ENCODE measurements at regions not wholly inside any gene's neighbourhood (a gene's known extent, or its start where the extent isn't known, plus 50 kb on each side); places are given as distances from the start of the nearest gene placed in this dataset.

- in situ Hi-C loops (cut with MboI; ENCODE audit: low sequenced_read_pairs, unreplicated experiment), result no loop called here
- TF ChIP-seq, protein P1, sequence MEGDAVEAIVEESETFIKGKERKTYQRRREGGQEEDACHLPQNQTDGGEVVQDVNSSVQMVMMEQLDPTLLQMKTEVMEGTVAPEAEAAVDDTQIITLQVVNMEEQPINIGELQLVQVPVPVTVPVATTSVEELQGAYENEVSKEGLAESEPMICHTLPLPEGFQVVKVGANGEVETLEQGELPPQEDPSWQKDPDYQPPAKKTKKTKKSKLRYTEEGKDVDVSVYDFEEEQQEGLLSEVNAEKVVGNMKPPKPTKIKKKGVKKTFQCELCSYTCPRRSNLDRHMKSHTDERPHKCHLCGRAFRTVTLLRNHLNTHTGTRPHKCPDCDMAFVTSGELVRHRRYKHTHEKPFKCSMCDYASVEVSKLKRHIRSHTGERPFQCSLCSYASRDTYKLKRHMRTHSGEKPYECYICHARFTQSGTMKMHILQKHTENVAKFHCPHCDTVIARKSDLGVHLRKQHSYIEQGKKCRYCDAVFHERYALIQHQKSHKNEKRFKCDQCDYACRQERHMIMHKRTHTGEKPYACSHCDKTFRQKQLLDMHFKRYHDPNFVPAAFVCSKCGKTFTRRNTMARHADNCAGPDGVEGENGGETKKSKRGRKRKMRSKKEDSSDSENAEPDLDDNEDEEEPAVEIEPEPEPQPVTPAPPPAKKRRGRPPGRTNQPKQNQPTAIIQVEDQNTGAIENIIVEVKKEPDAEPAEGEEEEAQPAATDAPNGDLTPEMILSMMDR (IDR thresholded peaks at IDR 0.05; ENCODE audit: borderline replicate concordance, control extremely low read depth, extremely low read depth, insufficient read depth, missing control alignments), result no peak
These were observed 657.3 kb downstream of the EFNB2 start for GRCh38 chr13:105878119-105878700.

GRCh38 chr13:105874814-105875213 is 660.6 kb downstream of the EFNB2 start:
- no peak for DNase-seq (ENCODE audit: low spot score)
- in situ Hi-C loops (cut with MboI; ENCODE audit: low sequenced_read_pairs, unreplicated experiment), result no loop called here
- TF ChIP-seq, protein P1 (IDR thresholded peaks at IDR 0.05; ENCODE audit: borderline replicate concordance, control extremely low read depth, extremely low read depth, insufficient read depth, missing control alignments), result no peak

More at GRCh38 chr13:105878119-105878700, 657.3 kb downstream of the EFNB2 start:
- no peak for DNase-seq (ENCODE audit: low spot score)

GRCh38 chr13:105871768-105872167 is 663.7 kb downstream of the EFNB2 start:
- no peak for DNase-seq (ENCODE audit: low spot score)
- in situ Hi-C loops (cut with MboI; ENCODE audit: low sequenced_read_pairs, unreplicated experiment), result no loop called here
- TF ChIP-seq, protein P1 (IDR thresholded peaks at IDR 0.05; ENCODE audit: borderline replicate concordance, control extremely low read depth, extremely low read depth, insufficient read depth, missing control alignments), result no peak

DNA sequence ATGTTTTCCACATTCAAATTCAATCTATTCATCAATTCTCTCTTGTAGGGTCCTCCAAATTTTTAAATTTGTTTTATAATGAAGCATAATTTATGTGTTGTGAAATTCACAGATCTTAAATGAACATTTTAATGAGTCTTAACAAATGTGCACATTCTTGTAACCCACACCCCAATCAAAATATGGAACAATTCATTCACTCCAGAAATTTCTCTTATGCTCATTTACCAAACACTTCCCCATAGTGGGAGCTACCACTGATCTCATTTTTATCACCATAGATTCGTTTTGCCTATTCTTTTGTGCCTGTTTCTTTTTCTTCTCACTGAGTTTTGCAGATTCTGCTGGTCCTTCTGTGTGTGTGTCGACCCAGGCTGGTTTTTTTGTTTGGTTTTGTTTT is 664.1 kb downstream of the EFNB2 start:
- TF ChIP-seq, protein P1 (IDR thresholded peaks at IDR 0.05; ENCODE audit: borderline replicate concordance, control extremely low read depth, extremely low read depth, insufficient read depth, missing control alignments), result no peak
- DNase-seq (ENCODE audit: low spot score), result no peak
- in situ Hi-C loops (cut with MboI; ENCODE audit: low sequenced_read_pairs, unreplicated experiment), result no loop called here

DNA sequence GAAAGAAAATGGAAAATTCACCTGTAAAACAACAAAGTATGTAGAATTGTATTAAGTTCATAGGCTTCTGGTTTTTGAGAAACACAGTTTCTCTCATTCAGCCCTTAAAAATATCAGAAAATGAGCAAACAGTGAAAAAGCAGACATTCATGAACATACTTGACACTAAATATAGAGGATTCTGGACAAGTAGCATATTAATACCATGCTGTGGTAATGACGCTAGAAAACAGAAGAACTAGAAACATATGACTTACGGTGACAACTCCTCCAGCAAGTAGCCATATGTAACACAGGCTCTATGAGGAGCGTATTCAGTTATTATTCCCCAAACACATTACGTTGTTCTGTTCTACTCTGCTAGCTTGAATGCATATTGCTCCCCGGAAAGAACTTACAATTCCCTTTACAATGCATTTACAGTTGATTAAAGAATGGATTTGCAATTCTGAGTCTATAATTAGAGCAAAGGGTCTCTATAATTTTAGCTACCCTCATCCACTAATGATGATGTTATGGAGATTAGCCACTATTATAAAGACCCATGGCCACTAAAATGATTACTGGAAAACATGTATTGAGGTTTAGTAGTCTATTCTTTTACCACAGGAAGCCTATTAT is 672.1 kb downstream of the EFNB2 start:
- TF ChIP-seq, protein P1 (IDR thresholded peaks at IDR 0.05; ENCODE audit: borderline replicate concordance, control extremely low read depth, extremely low read depth, insufficient read depth, missing control alignments), result no peak
- DNase-seq (ENCODE audit: low spot score), result no peak
- in situ Hi-C loops (cut with MboI; ENCODE audit: low sequenced_read_pairs, unreplicated experiment), result no loop called here

DNA sequence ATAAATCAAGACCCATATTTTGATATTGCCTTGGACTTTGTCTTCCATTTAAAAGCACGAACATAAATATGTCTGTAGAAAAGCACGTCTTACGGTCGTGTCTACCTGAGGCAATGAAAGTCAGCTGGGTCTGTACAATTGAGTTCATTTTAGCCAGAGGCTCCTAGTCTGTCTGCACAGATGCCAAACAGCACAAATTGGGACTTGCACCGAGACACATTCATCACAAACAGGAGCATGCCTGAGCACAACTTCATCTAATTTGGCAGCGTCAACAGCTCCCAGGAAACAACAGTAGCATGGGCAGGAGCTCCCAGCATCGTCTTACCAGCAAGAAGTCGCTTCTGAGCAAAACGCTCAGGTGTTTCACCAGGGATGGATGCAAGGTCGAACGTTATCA is 687.0 kb downstream of the EFNB2 start:
- DNase-seq (ENCODE audit: low spot score), result no peak
- TF ChIP-seq, protein P1 (IDR thresholded peaks at IDR 0.05; ENCODE audit: borderline replicate concordance, control extremely low read depth, extremely low read depth, insufficient read depth, missing control alignments), result no peak
- in situ Hi-C loops (cut with MboI; ENCODE audit: low sequenced_read_pairs, unreplicated experiment), result no loop called here

All from GM13976 (cell line).